ENCODE measurements at regions not wholly inside any gene's neighbourhood (a gene's known extent, or its start where the extent isn't known, plus 50 kb on each side); places are given as distances from the start of the nearest gene placed in this dataset.
"Not testable (repeated sequence)": the region's sequence is repeated elsewhere in the genome, so short reads cannot be mapped to it uniquely, and the experiment has no call there.

- Histone ChIP-seq H3K9ac (ENCODE audit: low read length) (no peak overlapping the region), H3K4me3 (ENCODE audit: low read length) (no peak overlapping the region), H3K36me3 (ENCODE audit: control insufficient read depth, insufficient read depth, low read length) (no peaks in the 10 kb centered on the region), H3K27me3 (ENCODE audit: control insufficient read depth, insufficient read depth, low read length) (no peaks in the 10 kb centered on the region), H3K9me3 (ENCODE audit: control insufficient read depth, low read length) (no peaks in the 10 kb centered on the region), H3K4me1 (ENCODE audit: control insufficient read depth, insufficient read depth, low read length) (no peaks in the 10 kb centered on the region)
Measured at GRCh38 chr5:91301106-91301846, 81.8 kb downstream of the ARRDC3 start.

- Histone ChIP-seq H3K4me3 (ENCODE audit: low read length) (no peak overlapping the region), H3K27me3 (ENCODE audit: control insufficient read depth, insufficient read depth, low read length) (no peaks in the 10 kb centered on the region), H3K4me1 (ENCODE audit: control insufficient read depth, insufficient read depth, low read length) (no peaks in the 10 kb centered on the region), H3K9ac (ENCODE audit: low read length) (no peak overlapping the region), H3K9me3 (ENCODE audit: control insufficient read depth, low read length) (no peaks in the 10 kb centered on the region), H3K36me3 (ENCODE audit: control insufficient read depth, insufficient read depth, low read length) (no peaks in the 10 kb centered on the region)
Measured at GRCh38 chr5:91297994-91298393, 85.1 kb downstream of the ARRDC3 start.

GRCh38 chr5:91296674-91297143 lies 86.4 kb downstream of the ARRDC3 start:
- Histone ChIP-seq H3K9ac (ENCODE audit: low read length) (no peak overlapping the region), H3K9me3 (ENCODE audit: control insufficient read depth, low read length) (no peaks in the 10 kb centered on the region), H3K36me3 (ENCODE audit: control insufficient read depth, insufficient read depth, low read length) (no peaks in the 10 kb centered on the region), H3K27me3 (ENCODE audit: control insufficient read depth, insufficient read depth, low read length) (no peaks in the 10 kb centered on the region), H3K4me3 (ENCODE audit: low read length) (no peak overlapping the region), H3K4me1 (ENCODE audit: control insufficient read depth, insufficient read depth, low read length) (no peaks in the 10 kb centered on the region)

- H3K4me1 ChIP-seq (ENCODE audit: control insufficient read depth, insufficient read depth, low read length); H3K27me3 ChIP-seq (ENCODE audit: control insufficient read depth, insufficient read depth, low read length); H3K9ac ChIP-seq (ENCODE audit: low read length); H3K4me3 ChIP-seq (ENCODE audit: low read length); H3K36me3 ChIP-seq (ENCODE audit: control insufficient read depth, insufficient read depth, low read length); H3K9me3 ChIP-seq (ENCODE audit: control insufficient read depth, low read length): not testable (repeated sequence)
Measured at GRCh38 chr5:91296102-91296501, 87.0 kb downstream of the ARRDC3 start.

- Histone ChIP-seq H3K36me3 (ENCODE audit: control insufficient read depth, insufficient read depth, low read length) (no peaks in the 10 kb centered on the region), H3K4me1 (ENCODE audit: control insufficient read depth, insufficient read depth, low read length) (no peaks in the 10 kb centered on the region), H3K9me3 (ENCODE audit: control insufficient read depth, low read length) (no peaks in the 10 kb centered on the region), H3K4me3 (ENCODE audit: low read length) (no peak overlapping the region), H3K27me3 (ENCODE audit: control insufficient read depth, insufficient read depth, low read length) (no peaks in the 10 kb centered on the region), H3K9ac (ENCODE audit: low read length) (no peak overlapping the region)
Measured at GRCh38 chr5:91293131-91293530, 90.0 kb downstream of the ARRDC3 start.

- Histone ChIP-seq H3K27me3 (ENCODE audit: control insufficient read depth, insufficient read depth, low read length) (no peaks in the 10 kb centered on the region), H3K9ac (ENCODE audit: low read length) (no peak overlapping the region), H3K4me3 (ENCODE audit: low read length) (no peak overlapping the region), H3K9me3 (ENCODE audit: control insufficient read depth, low read length) (no peaks in the 10 kb centered on the region), H3K4me1 (ENCODE audit: control insufficient read depth, insufficient read depth, low read length) (no peaks in the 10 kb centered on the region), H3K36me3 (ENCODE audit: control insufficient read depth, insufficient read depth, low read length) (no peaks in the 10 kb centered on the region)
Measured at GRCh38 chr5:91291628-91292569, 91.2 kb downstream of the ARRDC3 start.

- no peaks in the 10 kb centered on the region for H3K27me3 ChIP-seq (ENCODE audit: control insufficient read depth, insufficient read depth, low read length)
- no peak overlapping the region for H3K4me3 ChIP-seq (ENCODE audit: low read length)
- no peaks in the 10 kb centered on the region for H3K9me3 ChIP-seq (ENCODE audit: control insufficient read depth, low read length)
- peaks cover 8% of the 10 kb centered on the region for H3K4me1 ChIP-seq (ENCODE audit: control insufficient read depth, insufficient read depth, low read length)
- no peaks in the 10 kb centered on the region for H3K36me3 ChIP-seq (ENCODE audit: control insufficient read depth, insufficient read depth, low read length)
- no peak overlapping the region for H3K9ac ChIP-seq (ENCODE audit: low read length)
Measured at GRCh38 chr5:91288118-91288916, 94.8 kb downstream of the ARRDC3 start.

GRCh38 chr5:91285062-91285461 lies 98.1 kb downstream of the ARRDC3 start:
- not testable (repeated sequence) for H3K9ac ChIP-seq (ENCODE audit: low read length); H3K4me1 ChIP-seq (ENCODE audit: control insufficient read depth, insufficient read depth, low read length); H3K4me3 ChIP-seq (ENCODE audit: low read length); H3K9me3 ChIP-seq (ENCODE audit: control insufficient read depth, low read length); H3K27me3 ChIP-seq (ENCODE audit: control insufficient read depth, insufficient read depth, low read length); H3K36me3 ChIP-seq (ENCODE audit: control insufficient read depth, insufficient read depth, low read length)

GRCh38 chr5:91283899-91284298 lies 99.2 kb downstream of the ARRDC3 start:
- no peak overlapping the region for H3K9ac ChIP-seq (ENCODE audit: low read length)
- H3K36me3 ChIP-seq (ENCODE audit: control insufficient read depth, insufficient read depth, low read length) = no peaks in the 10 kb centered on the region
- peaks cover 14% of the 10 kb centered on the region for H3K4me1 ChIP-seq (ENCODE audit: control insufficient read depth, insufficient read depth, low read length)
- no peaks in the 10 kb centered on the region for H3K9me3 ChIP-seq (ENCODE audit: control insufficient read depth, low read length)
- H3K4me3 ChIP-seq (ENCODE audit: low read length) = no peak overlapping the region
- no peaks in the 10 kb centered on the region for H3K27me3 ChIP-seq (ENCODE audit: control insufficient read depth, insufficient read depth, low read length)

- no peaks in the 10 kb centered on the region for H3K9me3 ChIP-seq (ENCODE audit: control insufficient read depth, low read length)
- peaks cover 14% of the 10 kb centered on the region for H3K4me1 ChIP-seq (ENCODE audit: control insufficient read depth, insufficient read depth, low read length)
- no peaks in the 10 kb centered on the region for H3K27me3 ChIP-seq (ENCODE audit: control insufficient read depth, insufficient read depth, low read length)
- H3K36me3 ChIP-seq (ENCODE audit: control insufficient read depth, insufficient read depth, low read length) = no peaks in the 10 kb centered on the region
- H3K4me3 ChIP-seq (ENCODE audit: low read length) = no peak overlapping the region
- H3K9ac ChIP-seq (ENCODE audit: low read length) = no peak overlapping the region
Measured at GRCh38 chr5:91283326-91283725, 99.8 kb downstream of the ARRDC3 start.

GRCh38 chr5:91282210-91282609 lies 100.9 kb downstream of the ARRDC3 start:
- Histone ChIP-seq H3K4me1 (ENCODE audit: control insufficient read depth, insufficient read depth, low read length) (peaks cover 14% of the 10 kb centered on the region), H3K9me3 (ENCODE audit: control insufficient read depth, low read length) (no peaks in the 10 kb centered on the region), H3K27me3 (ENCODE audit: control insufficient read depth, insufficient read depth, low read length) (no peaks in the 10 kb centered on the region), H3K9ac (ENCODE audit: low read length) (no peak overlapping the region), H3K36me3 (ENCODE audit: control insufficient read depth, insufficient read depth, low read length) (no peaks in the 10 kb centered on the region), H3K4me3 (ENCODE audit: low read length) (no peak overlapping the region)
